Superior temporal gyrus (tissue), 1 donor: ENCODE measurements at regions not wholly inside any gene's neighbourhood (a gene's known extent, or its start where the extent isn't known, plus 50 kb on each side); places are given as distances from the start of the nearest gene placed in this dataset.
A peak's percentile ranks its signal among the peaks of the same experiment; 100 is the strongest.

ENCODE experiments used
- DNase-seq: peaks from one replicate; pipeline ENCODE4 v3.0.0-alpha.2; 2016; ENCODE audit errors: extremely low spot score

- no peak for DNase-seq
Observed at GRCh38 chr17:69762766-69763165, 312.3 kb upstream of the KCNJ16 start.

GRCh38 chr17:69763503-69763902 lies 311.5 kb upstream of the KCNJ16 start:
- no peak for DNase-seq

DNA sequence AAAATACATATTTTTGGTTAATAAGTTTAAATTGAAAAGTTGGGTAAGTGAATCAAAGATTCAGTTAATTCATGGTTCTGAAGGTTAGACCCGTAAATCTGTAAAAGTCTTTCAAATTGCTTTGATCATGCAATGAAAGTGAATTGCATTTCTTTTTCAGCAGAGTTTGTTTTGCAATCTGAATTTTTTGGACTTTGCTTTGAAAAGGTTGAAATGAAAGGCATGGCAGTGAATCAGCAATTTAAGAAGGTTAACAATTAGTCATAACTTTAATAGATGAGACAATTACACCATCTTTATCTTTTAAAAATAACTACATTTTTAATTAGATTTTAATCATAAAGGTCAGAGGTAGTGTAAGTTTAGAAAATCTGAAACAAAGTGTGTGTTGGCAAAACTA lies 310.9 kb upstream of the KCNJ16 start:
- DNase-seq: no peak

DNA sequence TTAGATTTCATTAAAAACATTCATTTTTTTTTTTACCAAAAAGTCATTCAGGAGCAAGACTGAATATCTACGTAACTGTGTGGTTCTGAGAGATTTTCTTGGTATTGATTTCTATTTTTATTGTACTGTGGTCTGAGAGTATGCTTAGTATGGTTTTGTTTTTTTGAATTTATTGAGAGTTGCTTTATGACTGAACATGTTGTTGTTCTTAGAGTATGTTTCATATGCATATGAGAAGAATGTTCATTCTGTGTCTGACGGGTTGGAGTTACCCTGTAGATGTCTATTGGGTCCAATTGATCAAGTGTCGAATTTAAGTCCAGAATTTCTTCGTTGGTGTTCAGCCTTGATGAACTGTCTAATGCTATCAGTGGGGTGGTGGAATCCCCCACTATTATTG lies 306.0 kb upstream of the KCNJ16 start:
- DNase-seq: no peak

- no peak for DNase-seq
Observed at GRCh38 chr17:69773081-69773480, 301.9 kb upstream of the KCNJ16 start.

DNA sequence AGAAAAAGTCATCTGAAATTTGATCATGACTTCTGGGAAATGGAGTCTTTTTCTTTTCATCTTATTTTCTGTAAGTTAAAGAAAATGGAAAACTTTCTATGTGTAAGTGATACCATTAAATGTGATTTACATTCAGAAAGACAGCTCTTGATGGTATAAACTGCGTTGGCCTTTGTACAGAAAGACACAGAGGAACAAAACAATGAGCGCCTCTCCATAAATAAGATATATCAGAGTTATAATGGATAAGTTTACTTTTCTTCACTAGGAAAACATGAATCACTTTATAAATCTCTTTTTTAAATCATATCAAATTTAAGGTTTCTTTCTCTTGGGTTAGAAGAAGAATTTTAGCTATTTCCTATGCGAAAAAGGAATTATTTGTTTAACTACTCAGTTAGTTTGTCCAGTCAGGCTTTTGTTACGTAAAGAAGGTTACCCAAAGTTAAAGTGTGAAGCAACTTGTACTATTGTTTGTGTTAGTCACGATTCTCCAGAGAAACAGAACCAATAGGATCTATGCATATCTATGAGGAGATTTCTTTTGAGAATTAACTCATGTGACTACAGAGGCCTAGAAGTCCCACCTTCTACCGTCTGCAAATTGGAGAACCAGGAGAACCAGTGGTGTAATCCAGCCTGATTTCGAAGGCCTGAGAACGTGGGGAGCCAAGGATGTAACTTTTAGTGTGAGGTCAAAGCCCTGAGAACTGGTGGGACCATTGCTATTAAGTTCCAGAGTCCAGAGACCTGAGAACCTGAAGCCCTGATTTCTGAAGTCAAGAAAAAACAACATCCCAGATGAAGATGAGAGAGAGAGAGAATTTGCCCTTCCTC lies 295.4 kb upstream of the KCNJ16 start:
- DNase-seq: no peak

DNA sequence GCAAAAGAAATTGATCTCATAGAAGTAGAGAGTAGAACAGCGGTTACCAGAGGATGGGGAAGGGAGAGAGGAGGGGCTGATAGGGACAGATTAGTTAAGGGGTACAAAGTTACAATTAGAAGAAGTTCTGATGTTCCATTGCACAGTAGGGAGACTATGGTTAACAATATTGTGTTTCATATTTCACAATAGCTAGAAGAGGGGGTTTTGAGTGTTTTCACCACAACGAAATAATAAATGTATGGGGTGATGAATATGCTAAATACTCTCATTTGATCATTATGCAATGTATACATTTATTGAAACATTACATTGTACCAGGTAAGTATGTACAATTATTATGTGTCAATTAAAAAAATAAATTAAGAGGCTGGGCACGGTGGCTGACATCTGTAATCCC lies 291.2 kb upstream of the KCNJ16 start:
- no peak for DNase-seq

DNA sequence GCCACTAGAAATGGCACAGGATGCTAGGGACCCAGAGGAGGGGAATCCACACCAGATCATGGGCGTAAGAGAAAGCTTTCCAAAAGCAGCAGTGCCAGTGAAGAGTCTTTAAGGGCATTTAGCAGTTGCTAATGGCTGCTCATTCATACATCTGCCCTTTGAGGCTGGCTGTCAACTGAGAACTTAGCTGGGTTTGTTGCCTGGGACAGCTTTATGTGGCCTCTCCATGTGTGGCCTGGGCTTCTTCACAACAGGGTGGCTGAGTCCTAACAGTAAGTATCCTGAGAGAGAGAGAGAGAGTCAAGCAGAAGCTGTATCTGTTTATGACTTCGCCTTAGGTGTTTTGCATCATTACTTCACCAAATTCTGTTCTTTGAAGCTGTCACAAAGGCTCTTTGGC lies 286.1 kb upstream of the KCNJ16 start:
- DNase-seq: no peak

GRCh38 chr17:69796078-69796477 lies 278.9 kb upstream of the KCNJ16 start:
- no peak for DNase-seq

DNA sequence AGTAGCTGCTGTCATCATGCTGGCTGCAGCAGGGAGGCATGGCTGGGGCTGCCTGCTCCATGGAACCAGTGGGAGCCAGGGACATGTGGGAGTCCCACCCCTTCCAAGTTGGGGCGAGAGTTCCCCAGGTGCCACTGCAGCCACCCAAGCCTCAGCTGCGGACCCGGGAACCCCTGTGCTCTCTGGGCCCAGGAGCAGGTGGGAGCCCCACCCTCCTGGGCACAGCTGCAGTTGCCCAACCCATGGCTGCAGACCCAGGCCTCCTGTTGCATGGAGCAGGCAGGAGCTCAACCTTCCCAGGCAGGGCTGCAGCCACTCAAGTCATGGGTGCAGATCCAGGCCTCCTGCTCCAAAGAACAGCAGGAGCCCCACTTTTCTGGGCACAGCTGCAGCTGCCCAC lies 274.2 kb upstream of the KCNJ16 start:
- DNase-seq: no peak

DNA sequence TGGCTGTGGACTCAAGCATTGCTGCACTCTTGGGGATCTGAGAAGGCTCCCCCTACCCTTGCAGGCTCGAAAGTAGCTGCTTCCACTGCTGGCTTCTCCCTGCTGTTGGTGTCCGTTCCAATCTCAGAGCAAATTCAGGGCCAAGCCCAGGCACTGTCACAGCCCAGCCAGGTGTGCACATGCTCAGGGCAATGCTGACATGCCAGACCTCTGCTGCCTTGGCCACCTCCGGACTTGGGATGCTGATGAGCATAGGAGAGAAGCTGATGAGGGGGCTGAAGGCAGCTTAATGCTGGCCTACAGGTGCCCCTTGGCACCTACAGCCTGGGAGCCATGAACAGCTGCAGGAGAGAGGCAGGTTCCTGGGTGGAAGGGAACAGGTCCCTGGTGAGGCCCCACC lies 273.7 kb upstream of the KCNJ16 start:
- no peak for DNase-seq

GRCh38 chr17:69802045-69802740 lies 272.8 kb upstream of the KCNJ16 start:
- DNase-seq: no peak

DNA sequence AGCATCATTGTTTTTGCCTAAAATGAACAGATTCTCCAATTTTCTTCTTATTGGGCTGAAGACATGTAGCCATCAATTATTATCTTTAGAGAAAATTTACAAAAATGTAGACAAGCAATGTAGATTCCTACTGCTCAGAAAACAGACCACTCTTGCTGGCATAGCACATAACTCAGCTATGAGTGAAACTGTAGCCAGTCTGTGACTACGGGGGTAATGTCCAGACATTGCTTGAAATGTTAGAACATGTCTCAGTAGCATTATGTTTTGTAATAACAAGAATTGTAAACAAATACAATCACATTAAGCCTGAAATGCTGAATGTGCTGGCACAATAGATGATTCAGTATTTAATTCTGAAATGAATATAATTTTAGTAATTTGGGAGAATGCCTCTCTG lies 265.7 kb upstream of the KCNJ16 start:
- DNase-seq: no peak

- DNase-seq: no peak
Observed at GRCh38 chr17:69810326-69810965, 264.6 kb upstream of the KCNJ16 start.

DNA sequence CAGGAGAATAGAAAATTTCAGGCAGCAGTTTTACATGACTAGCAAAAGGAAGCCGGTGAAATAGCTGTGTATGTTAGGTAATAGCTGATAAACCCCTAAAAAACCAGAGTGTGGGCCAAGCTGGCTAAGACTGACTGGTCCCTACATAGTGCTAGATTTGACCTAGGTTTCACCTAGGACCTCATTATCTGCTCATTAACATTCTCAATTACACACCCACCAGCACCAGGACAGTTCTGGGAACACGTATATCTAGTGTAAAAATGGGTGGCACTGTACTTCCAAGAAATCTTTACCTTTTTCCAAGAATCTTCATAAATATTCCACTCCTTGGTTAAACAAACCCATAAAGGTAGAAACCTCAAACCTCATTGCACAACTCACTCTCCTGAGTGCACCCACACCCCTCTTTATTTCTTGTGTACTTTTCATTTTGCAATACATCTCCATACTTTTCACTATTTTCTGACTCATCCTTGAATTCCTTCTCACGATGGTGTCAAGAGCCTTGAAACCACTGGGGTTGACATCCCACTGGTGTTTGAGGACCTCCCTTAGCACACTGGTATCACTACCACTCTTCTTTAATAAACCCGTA lies 262.7 kb upstream of the KCNJ16 start:
- DNase-seq: no peak

- DNase-seq: no peak
Observed at GRCh38 chr17:69814031-69814430, 261.0 kb upstream of the KCNJ16 start.

- peak; percentile 57 for DNase-seq
Observed at GRCh38 chr17:69815406-69815805, 259.6 kb upstream of the KCNJ16 start.

- no peak for DNase-seq
Observed at GRCh38 chr17:69818467-69818866, 256.6 kb upstream of the KCNJ16 start.

GRCh38 chr17:69819316-69820087 lies 255.5 kb upstream of the KCNJ16 start:
- DNase-seq: no peak

GRCh38 chr17:69820876-69821473 lies 254.1 kb upstream of the KCNJ16 start:
- no peak for DNase-seq

- DNase-seq: no peak
Observed at GRCh38 chr17:69822314-69822875, 252.6 kb upstream of the KCNJ16 start.
